ENCODE measurements at regions not wholly inside any gene's neighbourhood (a gene's known extent, or its start where the extent isn't known, plus 50 kb on each side); places are given as distances from the start of the nearest gene placed in this dataset.

DNA sequence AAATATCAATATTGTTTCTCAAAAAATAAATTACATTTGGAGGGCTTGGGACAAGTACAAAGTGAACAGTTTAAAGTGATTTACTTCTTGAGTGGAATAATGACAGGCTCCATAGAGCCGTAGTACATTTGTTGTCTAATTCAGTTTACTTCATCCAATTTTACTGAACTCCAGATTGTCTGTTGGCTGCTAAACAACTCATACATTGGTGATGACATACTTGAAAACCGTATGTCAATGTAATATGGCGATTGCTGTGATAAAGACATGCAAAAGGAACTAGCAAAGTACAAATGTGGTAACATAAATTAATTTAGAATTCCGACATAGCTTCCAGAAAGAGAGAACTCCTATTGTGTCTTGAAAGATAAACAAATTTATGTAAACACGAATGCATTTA lies 1197.5 kb upstream of the CDH18 start:
- TF ChIP-seq, protein P1, sequence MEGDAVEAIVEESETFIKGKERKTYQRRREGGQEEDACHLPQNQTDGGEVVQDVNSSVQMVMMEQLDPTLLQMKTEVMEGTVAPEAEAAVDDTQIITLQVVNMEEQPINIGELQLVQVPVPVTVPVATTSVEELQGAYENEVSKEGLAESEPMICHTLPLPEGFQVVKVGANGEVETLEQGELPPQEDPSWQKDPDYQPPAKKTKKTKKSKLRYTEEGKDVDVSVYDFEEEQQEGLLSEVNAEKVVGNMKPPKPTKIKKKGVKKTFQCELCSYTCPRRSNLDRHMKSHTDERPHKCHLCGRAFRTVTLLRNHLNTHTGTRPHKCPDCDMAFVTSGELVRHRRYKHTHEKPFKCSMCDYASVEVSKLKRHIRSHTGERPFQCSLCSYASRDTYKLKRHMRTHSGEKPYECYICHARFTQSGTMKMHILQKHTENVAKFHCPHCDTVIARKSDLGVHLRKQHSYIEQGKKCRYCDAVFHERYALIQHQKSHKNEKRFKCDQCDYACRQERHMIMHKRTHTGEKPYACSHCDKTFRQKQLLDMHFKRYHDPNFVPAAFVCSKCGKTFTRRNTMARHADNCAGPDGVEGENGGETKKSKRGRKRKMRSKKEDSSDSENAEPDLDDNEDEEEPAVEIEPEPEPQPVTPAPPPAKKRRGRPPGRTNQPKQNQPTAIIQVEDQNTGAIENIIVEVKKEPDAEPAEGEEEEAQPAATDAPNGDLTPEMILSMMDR (IDR thresholded peaks at IDR 0.05) = no peak
- Mint-ChIP-seq H3K36me3 (ENCODE audit: low read depth) (no peaks in the 10 kb centered on the region), H3K4me1 (no peaks in the 10 kb centered on the region), H3K27me3 (no peaks in the 10 kb centered on the region), H3K9me3 (no peaks in the 10 kb centered on the region), H3K27ac (no peak overlapping the region), H3K4me3 (no peak overlapping the region)
- ChIA-PET POLR2A (no interaction called here), CTCF (no interaction called here)
- intact Hi-C loops (cut with micrococcal nuclease) = no loop called here
- no peak for DNase-seq
- ATAC-seq (ENCODE audit: low read depth) = no peak

DNA sequence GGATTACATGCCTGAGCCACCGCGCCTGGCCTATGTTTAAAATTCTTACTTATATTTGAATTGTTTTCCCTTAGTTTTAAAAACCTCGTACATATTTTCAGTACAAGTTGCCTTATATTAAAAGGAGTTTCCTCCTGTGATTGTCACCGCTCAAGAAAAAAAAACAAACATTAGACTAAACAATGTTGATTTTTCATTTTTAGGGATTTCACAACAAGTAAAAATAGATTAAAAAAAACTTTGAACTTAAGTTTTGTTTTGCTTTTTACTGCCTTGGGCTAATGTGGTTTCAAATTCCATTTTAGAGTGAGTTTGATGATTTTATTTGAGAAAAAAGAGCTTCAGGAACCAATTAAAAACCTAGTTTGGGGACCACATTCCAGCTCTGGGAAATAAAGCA lies 1196.6 kb upstream of the CDH18 start:
- no peak overlapping the region for H3K4me3 Mint-ChIP-seq
- CTCF ChIA-PET = no interaction called here
- H3K36me3 Mint-ChIP-seq (ENCODE audit: low read depth) = no peaks in the 10 kb centered on the region
- no peaks in the 10 kb centered on the region for H3K4me1 Mint-ChIP-seq
- intact Hi-C loops (cut with micrococcal nuclease) = no loop called here
- H3K27ac Mint-ChIP-seq = no peak overlapping the region
- no peaks in the 10 kb centered on the region for H3K27me3 Mint-ChIP-seq
- TF ChIP-seq, protein P1 (IDR thresholded peaks at IDR 0.05) = no peak
- DNase-seq (no peak), ATAC-seq (ENCODE audit: low read depth) (no peak)
- POLR2A ChIA-PET = no interaction called here
- no peaks in the 10 kb centered on the region for H3K9me3 Mint-ChIP-seq

DNA sequence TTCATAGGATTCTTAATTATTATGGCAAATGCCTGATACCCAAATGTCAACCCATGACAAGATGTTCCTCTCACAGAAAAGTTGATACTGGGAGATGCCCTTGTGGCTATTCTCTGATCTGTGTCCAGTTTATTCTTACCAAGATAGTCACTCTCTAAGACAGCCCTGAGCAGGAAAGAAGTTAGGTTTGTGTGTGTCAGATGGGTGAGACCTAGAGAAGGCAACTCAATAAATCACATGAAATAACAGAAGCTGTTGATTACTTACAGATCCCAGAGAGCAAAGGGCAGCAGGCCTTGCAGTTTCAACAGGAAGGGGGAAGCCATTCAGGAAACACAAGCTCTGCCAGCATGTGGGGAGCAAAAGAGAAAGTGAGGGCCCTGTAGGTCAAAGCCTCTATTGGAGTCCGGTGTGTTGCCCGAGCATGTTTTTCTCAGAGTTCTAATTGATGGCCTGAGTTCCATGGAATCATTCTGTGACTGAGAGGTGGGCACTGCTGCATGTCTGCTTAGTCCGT lies 1193.7 kb upstream of the CDH18 start:
- Mint-ChIP-seq H3K27ac (no peak overlapping the region), H3K9me3 (no peaks in the 10 kb centered on the region), H3K27me3 (no peaks in the 10 kb centered on the region), H3K36me3 (ENCODE audit: low read depth) (no peaks in the 10 kb centered on the region), H3K4me3 (no peak overlapping the region), H3K4me1 (no peaks in the 10 kb centered on the region)
- TF ChIP-seq, protein P1 (IDR thresholded peaks at IDR 0.05) = no peak
- CTCF ChIA-PET = no interaction called here
- DNase-seq (no peak), ATAC-seq (ENCODE audit: low read depth) (no peak)
- POLR2A ChIA-PET = no interaction called here
- intact Hi-C loops (cut with micrococcal nuclease) = no loop called here

DNA sequence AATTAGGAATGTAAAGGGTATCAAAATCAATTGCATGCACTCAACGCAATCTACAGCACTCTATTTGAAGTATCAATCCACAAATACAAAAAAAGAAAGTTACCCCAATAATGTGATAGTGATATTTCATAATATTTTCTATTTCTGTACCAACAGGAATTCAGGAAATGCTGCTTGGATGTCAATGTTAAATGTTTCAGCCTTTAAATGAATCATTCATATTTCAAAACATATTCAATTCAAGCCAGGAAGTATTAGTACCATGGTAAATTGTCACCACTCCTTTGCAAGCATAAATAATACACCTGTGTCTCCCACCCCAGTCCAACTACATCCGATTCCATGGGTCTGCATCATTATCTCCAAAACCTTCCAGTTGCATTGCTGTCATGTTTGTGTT lies 1185.5 kb upstream of the CDH18 start:
- Mint-ChIP-seq H3K4me1 (no peaks in the 10 kb centered on the region), H3K27me3 (no peaks in the 10 kb centered on the region), H3K4me3 (no peak overlapping the region), H3K27ac (no peak overlapping the region), H3K36me3 (ENCODE audit: low read depth) (no peaks in the 10 kb centered on the region), H3K9me3 (no peaks in the 10 kb centered on the region)
- ATAC-seq (ENCODE audit: low read depth) (no peak), DNase-seq (no peak)
- ChIA-PET CTCF (no interaction called here), POLR2A (no interaction called here)
- TF ChIP-seq, protein P1 (IDR thresholded peaks at IDR 0.05) = no peak
- intact Hi-C loops (cut with micrococcal nuclease) = no loop called here

DNA sequence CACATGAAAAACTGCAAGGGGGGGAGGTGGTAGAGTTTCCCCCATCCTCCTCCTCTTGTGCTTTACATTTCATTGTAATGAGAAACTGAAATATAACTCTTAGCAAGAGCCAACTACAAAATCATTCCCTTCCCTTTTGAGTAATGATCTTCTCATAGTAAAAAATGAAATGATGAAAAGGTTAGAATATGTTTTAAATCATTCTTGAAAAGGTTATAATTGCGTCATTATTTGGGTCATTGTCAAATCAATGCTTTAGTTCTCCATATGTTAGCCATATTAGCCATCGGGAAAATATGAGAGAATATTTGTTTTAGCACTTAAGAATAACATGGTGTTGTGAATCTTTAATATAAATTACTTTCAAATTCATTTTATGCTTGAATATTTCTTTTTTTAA lies 1185.0 kb upstream of the CDH18 start:
- intact Hi-C loops (cut with micrococcal nuclease) = no loop called here
- Mint-ChIP-seq H3K27ac (no peak overlapping the region), H3K9me3 (no peaks in the 10 kb centered on the region), H3K4me1 (no peaks in the 10 kb centered on the region), H3K4me3 (no peak overlapping the region), H3K36me3 (ENCODE audit: low read depth) (no peaks in the 10 kb centered on the region), H3K27me3 (no peaks in the 10 kb centered on the region)
- POLR2A ChIA-PET = no interaction called here
- TF ChIP-seq, protein P1 (IDR thresholded peaks at IDR 0.05) = no peak
- ATAC-seq (ENCODE audit: low read depth) (no peak), DNase-seq (no peak)
- CTCF ChIA-PET = no interaction called here

Data from activated B cell treated with CpG ODN at 0.5 μM for 24 hours (primary cell).